ENCODE measurements at regions not wholly inside any gene's neighbourhood (a gene's known extent, or its start where the extent isn't known, plus 50 kb on each side); places are given as distances from the start of the nearest gene placed in this dataset.

GRCh38 chr17:74070998-74071679 lies 132.3 kb upstream of the RPL38 start:
- no peak for TF ChIP-seq SUZ12 (IDR thresholded peaks at IDR 0.05)
- no peak for TF ChIP-seq NFRKB (IDR thresholded peaks at IDR 0.05)
- no peak for TF ChIP-seq BHLHE40 (IDR thresholded peaks at IDR 0.05; ENCODE audit: borderline replicate concordance)
- no peak for TF ChIP-seq ZNF384 (IDR thresholded peaks at IDR 0.05)
- no peak for TF ChIP-seq LEF1 (IDR thresholded peaks at IDR 0.05; ENCODE audit: borderline replicate concordance)

Data from HEK293T (cell line).